Type B pancreatic cell (in vitro differentiated cells): ENCODE measurements at regions not wholly inside any gene's neighbourhood (a gene's known extent, or its start where the extent isn't known, plus 50 kb on each side); places are given as distances from the start of the nearest gene placed in this dataset.
A peak's percentile ranks its signal among the peaks of the same experiment; 100 is the strongest.

ENCODE experiments used
- DNase-seq: peaks from one replicate; pipeline ENCODE4 v3.0.0; 2021; ENCODE audit warnings: mixed read lengths; ENCODE audit not compliant: unreplicated experiment; ENCODE audit errors: extremely low spot score
- H3K27ac Mint-ChIP-seq: 2 replicates; pipeline ENCODE4 v1.8.0; 2021; ENCODE audit warnings: mild to moderate bottlenecking, mixed read lengths
- H3K27me3 Mint-ChIP-seq: 2 replicates; pipeline ENCODE4 v1.8.0; 2021; ENCODE audit warnings: mixed read lengths
- H3K36me3 Mint-ChIP-seq: 2 replicates; pipeline ENCODE4 v1.8.0; 2021; ENCODE audit warnings: mixed read lengths
- H3K4me1 Mint-ChIP-seq: one replicate; pipeline ENCODE4 v1.8.0; 2021; ENCODE audit warnings: mixed read lengths; ENCODE audit not compliant: unreplicated experiment
- H3K4me3 Mint-ChIP-seq: 2 replicates; pipeline ENCODE4 v1.8.0; 2021; ENCODE audit warnings: mild to moderate bottlenecking, mixed read lengths
- H3K9me3 Mint-ChIP-seq: 2 replicates; pipeline ENCODE4 v1.8.0; 2021; ENCODE audit warnings: mixed read lengths
- CTCF ChIP-seq: fragments of 200-600 bp; sonication (generic); conservative IDR thresholded peaks from 2 replicates; pipeline ENCODE4 v1.5.0; 2021; ENCODE audit warnings: antibody characterized with exemption, mild to moderate bottlenecking

DNA sequence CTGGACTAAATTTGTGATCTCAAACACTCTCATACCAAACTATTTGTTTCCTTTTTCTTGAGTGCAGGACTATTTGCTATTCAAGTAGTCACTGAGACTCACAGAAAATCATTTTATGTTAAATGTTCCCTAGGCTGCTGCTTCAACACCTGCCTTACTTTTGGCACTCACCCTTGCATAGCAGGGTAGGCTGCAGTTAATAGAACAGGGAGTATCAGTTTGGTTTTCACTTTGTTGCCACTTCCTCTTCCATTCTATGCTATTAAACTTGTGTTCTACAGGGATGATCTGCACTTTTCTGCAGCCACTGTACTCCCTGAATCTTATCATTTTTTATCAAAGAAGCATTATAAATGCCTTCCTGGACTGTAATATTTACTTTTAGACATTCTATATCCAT, 148.7 kb upstream of the PRMT6 start:
- H3K27me3 Mint-ChIP-seq: no peaks in the 10 kb centered on the region
- TF ChIP-seq CTCF: no peak
- no peak for DNase-seq

GRCh38 chr1:106908689-106909088, 147.8 kb upstream of the PRMT6 start:
- peaks cover 8% of the 10 kb centered on the region for H3K4me1 Mint-ChIP-seq
- no peak overlapping the region for H3K27ac Mint-ChIP-seq
- no peaks in the 10 kb centered on the region for H3K27me3 Mint-ChIP-seq
- H3K36me3 Mint-ChIP-seq: no peaks in the 10 kb centered on the region
- TF ChIP-seq CTCF: no peak
- DNase-seq: no peak
- peaks cover 6% of the 10 kb centered on the region for H3K9me3 Mint-ChIP-seq
- H3K4me3 Mint-ChIP-seq: no peak overlapping the region

More for the DNA sequence above, 148.7 kb upstream of the PRMT6 start:
- Mint-ChIP-seq H3K36me3 (no peaks in the 10 kb centered on the region), H3K27ac (no peak overlapping the region), H3K9me3 (peaks cover 6% of the 10 kb centered on the region), H3K4me1 (peaks cover 8% of the 10 kb centered on the region), H3K4me3 (no peak overlapping the region)

DNA sequence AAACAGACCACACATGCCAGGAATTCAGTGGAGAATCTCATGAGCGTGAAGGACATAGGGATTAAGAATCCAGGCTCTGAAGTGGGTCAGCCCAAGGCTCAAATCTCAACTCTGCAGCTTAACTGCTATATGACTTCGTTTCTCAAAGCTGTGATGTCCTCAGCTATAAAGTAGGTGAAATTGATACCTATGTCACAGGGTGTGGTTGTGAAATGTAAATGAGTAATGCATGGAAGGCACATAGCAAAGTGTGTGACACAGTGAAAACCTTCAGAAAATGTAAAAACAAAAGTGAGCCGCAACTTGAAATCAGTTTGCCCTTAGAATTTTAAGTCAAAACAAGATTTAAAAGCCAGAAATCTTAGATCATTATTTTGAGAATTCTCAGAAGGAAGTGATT, 145.7 kb upstream of the PRMT6 start:
- Mint-ChIP-seq H3K27ac (no peak overlapping the region), H3K27me3 (no peaks in the 10 kb centered on the region), H3K36me3 (no peaks in the 10 kb centered on the region), H3K9me3 (no peaks in the 10 kb centered on the region), H3K4me1 (peaks cover 8% of the 10 kb centered on the region), H3K4me3 (no peak overlapping the region)
- DNase-seq: no peak
- TF ChIP-seq CTCF: no peak

GRCh38 chr1:106912131-106912530, 144.3 kb upstream of the PRMT6 start:
- Mint-ChIP-seq H3K4me3 (no peak overlapping the region), H3K9me3 (no peaks in the 10 kb centered on the region), H3K27me3 (no peaks in the 10 kb centered on the region), H3K27ac (no peak overlapping the region), H3K36me3 (no peaks in the 10 kb centered on the region), H3K4me1 (peaks cover 8% of the 10 kb centered on the region)
- no peak for DNase-seq
- TF ChIP-seq CTCF: no peak

DNA sequence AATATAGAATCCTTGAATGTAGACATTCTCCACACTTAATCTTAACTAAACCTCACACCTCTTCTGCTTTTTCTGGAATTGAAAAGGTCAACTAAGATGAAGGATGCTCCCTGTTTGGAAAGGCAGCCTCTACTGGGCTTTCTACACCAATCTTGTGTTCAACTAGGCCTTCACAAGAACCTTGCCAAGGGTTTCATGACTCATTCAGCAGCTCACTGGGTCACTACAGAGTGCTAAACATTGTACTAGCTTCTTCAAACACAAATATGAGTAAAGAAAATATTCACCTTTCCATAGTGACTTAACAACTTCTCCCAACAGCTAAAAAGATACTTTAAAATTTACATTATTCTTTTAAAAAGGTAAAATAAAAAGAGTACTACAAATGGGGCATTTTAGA, 135.3 kb upstream of the PRMT6 start:
- Mint-ChIP-seq H3K4me1 (peaks cover 8% of the 10 kb centered on the region), H3K27ac (no peak overlapping the region), H3K27me3 (no peaks in the 10 kb centered on the region), H3K4me3 (no peak overlapping the region), H3K9me3 (no peaks in the 10 kb centered on the region), H3K36me3 (no peaks in the 10 kb centered on the region)
- TF ChIP-seq CTCF: no peak
- DNase-seq: no peak

DNA sequence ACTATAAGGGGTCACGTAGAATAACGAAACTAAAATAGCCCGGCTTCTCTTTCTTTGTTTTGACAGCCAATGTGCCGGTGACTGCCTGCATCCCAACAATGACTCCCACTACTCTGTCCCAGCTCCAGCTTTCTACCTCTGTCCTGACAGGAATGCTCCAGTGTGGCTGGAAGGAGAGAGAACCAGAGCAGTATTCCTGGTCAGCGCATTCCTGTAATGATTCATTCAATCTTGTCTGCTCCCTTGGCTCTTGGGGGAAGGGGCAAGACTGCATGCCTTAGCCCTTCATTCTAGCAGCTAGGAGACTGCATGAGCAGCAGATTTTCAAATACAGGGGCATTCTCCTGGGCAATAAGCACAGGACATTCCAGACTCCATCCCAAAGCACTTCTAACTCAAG, 132.1 kb upstream of the PRMT6 start:
- DNase-seq: no peak
- Mint-ChIP-seq H3K36me3 (no peaks in the 10 kb centered on the region), H3K27ac (no peak overlapping the region), H3K9me3 (no peaks in the 10 kb centered on the region), H3K4me3 (peak overlapping the region; percentile 11), H3K27me3 (no peaks in the 10 kb centered on the region), H3K4me1 (peaks cover 8% of the 10 kb centered on the region)
- TF ChIP-seq CTCF: no peak
